ENCODE measurements at regions not wholly inside any gene's neighbourhood (a gene's known extent, or its start where the extent isn't known, plus 50 kb on each side); places are given as distances from the start of the nearest gene placed in this dataset.

DNA sequence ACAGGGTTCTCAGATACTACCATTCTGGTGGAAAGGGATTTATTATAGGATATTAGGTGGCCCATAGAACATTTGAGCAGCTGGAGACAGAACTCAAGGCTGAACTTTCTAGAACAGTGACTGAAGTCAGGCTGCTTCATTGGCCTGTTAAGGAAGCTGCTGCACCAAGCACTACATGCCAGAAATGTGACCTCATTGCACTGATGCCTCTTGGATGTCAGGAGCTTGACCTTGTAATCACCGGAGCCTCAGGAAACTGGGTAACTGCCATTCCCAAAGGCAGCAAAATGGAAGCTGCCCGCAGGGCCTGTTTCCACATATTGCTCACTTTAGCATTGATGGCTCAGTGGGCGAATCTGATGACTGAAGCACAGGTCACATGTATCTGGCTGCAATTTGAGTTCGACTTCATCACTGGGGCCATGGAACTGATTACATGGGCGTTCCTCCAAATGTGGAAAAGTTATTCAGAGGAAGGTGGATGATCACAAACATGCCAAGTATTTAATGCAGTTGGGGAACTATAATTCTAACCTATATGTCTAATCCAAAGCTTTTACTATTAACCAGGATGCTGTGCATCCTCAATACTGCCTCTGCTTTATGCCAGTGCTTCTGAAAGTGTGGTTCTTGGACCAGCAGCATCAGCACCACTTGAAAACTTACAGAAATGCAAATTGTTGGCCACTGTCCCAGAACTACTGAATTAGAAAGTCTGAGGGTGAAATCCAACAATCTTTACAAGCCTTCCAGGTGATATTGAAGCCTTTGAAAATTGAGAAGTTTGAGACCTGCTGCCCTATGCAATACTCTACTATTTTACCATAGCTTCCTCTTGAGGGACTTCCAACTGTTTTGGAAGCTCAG lies 337.2 kb upstream of the NAV3 start (continued):
- TF ChIP-seq ZNF202 (tag by site-specific recombination; IDR thresholded peaks at IDR 0.05; ENCODE audit: borderline replicate concordance), result no peak
- TF ChIP-seq ZBTB44 (tag by site-specific recombination; IDR thresholded peaks at IDR 0.05), result no peak
- TF ChIP-seq ZBTB6 (tag by site-specific recombination; IDR thresholded peaks at IDR 0.05), result no peak
- no peak for TF ChIP-seq ZNF521 (tag by site-specific recombination; IDR thresholded peaks at IDR 0.05)
- TF ChIP-seq ZSCAN23 (tag by site-specific recombination; IDR thresholded peaks at IDR 0.05), result no peak
- no peak for TF ChIP-seq ZNF184 (tag by site-specific recombination; IDR thresholded peaks at IDR 0.05)
- no peak for TF ChIP-seq TRIM28 (IDR thresholded peaks at IDR 0.05; ENCODE audit: borderline replicate concordance, low read length)
- TF ChIP-seq ZNF274 (IDR thresholded peaks at IDR 0.05; ENCODE audit: low read length), result no peak
- TF ChIP-seq ZNF274 (tag by site-specific recombination; IDR thresholded peaks at IDR 0.05; ENCODE audit: borderline replicate concordance), result no peak
- TF ChIP-seq SP3 (tag by site-specific recombination; IDR thresholded peaks at IDR 0.05), result no peak
- TF ChIP-seq ZNF10 (tag by site-specific recombination; IDR thresholded peaks at IDR 0.05), result no peak
- TF ChIP-seq SP2 (tag by site-specific recombination; IDR thresholded peaks at IDR 0.05), result no peak

DNA sequence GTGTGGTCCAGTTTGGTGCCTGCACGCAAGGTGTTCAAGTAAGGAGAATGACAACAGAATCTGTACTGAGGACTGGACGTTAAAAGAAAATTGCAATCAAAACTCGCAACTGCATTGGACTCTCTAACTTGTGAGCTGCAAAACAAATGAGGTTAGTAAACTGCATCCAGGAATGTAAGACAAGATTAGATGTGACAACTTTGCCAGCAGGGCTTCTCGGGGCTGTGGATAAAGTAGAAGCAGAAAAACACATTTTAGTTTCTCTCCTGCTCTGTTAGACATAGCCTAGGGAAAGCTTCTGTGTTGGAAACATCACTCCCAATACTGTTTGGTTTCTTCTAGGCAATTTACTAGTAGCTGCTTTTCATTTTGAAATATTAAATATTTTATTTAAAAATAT lies 338.2 kb upstream of the NAV3 start:
- CTCF ChIA-PET, result no interaction called here
- TF ChIP-seq ATF2 (tag by site-specific recombination; IDR thresholded peaks at IDR 0.05; ENCODE audit: low read depth) (no peak), ZNF626 (tag by site-specific recombination; IDR thresholded peaks at IDR 0.05) (no peak), SP2 (tag by site-specific recombination; IDR thresholded peaks at IDR 0.05) (no peak), ZNF548 (tag by site-specific recombination; IDR thresholded peaks at IDR 0.05) (no peak), ZNF140 (tag by site-specific recombination; IDR thresholded peaks at IDR 0.05) (no peak), ZBTB6 (tag by site-specific recombination; IDR thresholded peaks at IDR 0.05) (no peak), ZNF341 (tag by site-specific recombination; IDR thresholded peaks at IDR 0.05; ENCODE audit: low read depth) (no peak), HOXD13 (CRISPR knock-in tag; IDR thresholded peaks at IDR 0.05; ENCODE audit: borderline replicate concordance) (no peak), PRDM1 (tag by site-specific recombination; IDR thresholded peaks at IDR 0.05) (no peak), ZSCAN23 (tag by site-specific recombination; IDR thresholded peaks at IDR 0.05) (no peak), ZNF747 (tag by site-specific recombination; IDR thresholded peaks at IDR 0.05) (no peak), ZFP37 (tag by site-specific recombination; IDR thresholded peaks at IDR 0.05) (no peak), PBX3 (CRISPR knock-in tag; IDR thresholded peaks at IDR 0.05) (no peak), CTCF (tag by site-specific recombination; IDR thresholded peaks at IDR 0.05) (no peak), ZNF521 (tag by site-specific recombination; IDR thresholded peaks at IDR 0.05) (no peak), ZNF596 (tag by site-specific recombination; IDR thresholded peaks at IDR 0.05) (no peak), TRIM28 (IDR thresholded peaks at IDR 0.05; ENCODE audit: borderline replicate concordance, low read length) (no peak)

More for the DNA sequence above, 338.2 kb upstream of the NAV3 start:
- POLR2A ChIA-PET, result no interaction called here
- Histone ChIP-seq H3K36me3 (ENCODE audit: control insufficient read depth in 2 of 2, insufficient read depth in 1 of 2, low read length in 2 of 2) (no peaks in the 10 kb centered on the region), H3K27ac (ENCODE audit: extremely low read depth, low read depth, low read length) (no peak overlapping the region), H3K4me3 (ENCODE audit: low read depth, low read length) (no peak overlapping the region), H3K9me3 (ENCODE audit: control insufficient read depth, insufficient read depth, low read depth, low read length) (no peaks in the 10 kb centered on the region), H3K4me1 (ENCODE audit: control insufficient read depth, insufficient read depth, low read length) (0 out of 2 replicates have a peak, but pooled peaks cover 2% of the 10 kb centered on the region)

Data from HEK293 (cell line).